Spleen (tissue), 7 donors: ENCODE measurements at regions not wholly inside any gene's neighbourhood (a gene's known extent, or its start where the extent isn't known, plus 50 kb on each side); places are given as distances from the start of the nearest gene placed in this dataset.

ENCODE experiments used
- CTCF ChIP-seq, 11 experiments: fragments of 200-600 bp in 7 of 11; fragments of 450-650 bp in 4 of 11; sonication (generic) in 4 of 11; IDR thresholded peaks in 8 of 11; conservative IDR thresholded peaks in 3 of 11; 1 replicate in 7 of 11; 2 replicates in 4 of 11; pipeline versions ENCODE4 v1.4.0 to v1.8.0; 2016 to 2021; ENCODE audit warnings: antibody characterized with exemption in 11 of 11, inconsistent platforms in 4 of 11, mild to moderate bottlenecking in 1 of 11
- POLR2A ChIP-seq, 3 donors: fragments of 450-650 bp; IDR thresholded peaks; one replicate each; pipeline ENCODE4 v1.5.1; 2017; ENCODE audit warnings: antibody characterized with exemption in 3 of 3, mild to moderate bottlenecking in 1 of 3
- POLR2AphosphoS5 ChIP-seq, 3 donors: sonication (generic); formaldehyde crosslinking; IDR thresholded peaks; one replicate each; pipeline ENCODE4 v1.5.1; 2017; ENCODE audit warnings: antibody characterized with exemption in 3 of 3
- donor health status: DM: no; HTN: no; CAD: no; lungs with moderate emphysema.
- donor health status: DM: no; HTN: no; CAD: no.
- donor health status: DM: no; HTN: no; CAD: no.

- no peak for TF ChIP-seq CTCF (IDR thresholded peaks at IDR 0.05 in 8 of 11, conservative IDR thresholded peaks at IDR 0.05 in 3 of 11)
- no peak for TF ChIP-seq POLR2A (IDR thresholded peaks at IDR 0.05)
- no peak for TF ChIP-seq POLR2AphosphoS5 (IDR thresholded peaks at IDR 0.05)
These were observed 211.7 kb upstream of the SOX9 start for GRCh38 chr17:71909155-71909554.
